HUDEP-2 (cell line): ENCODE measurements at regions not wholly inside any gene's neighbourhood (a gene's known extent, or its start where the extent isn't known, plus 50 kb on each side); places are given as distances from the start of the nearest gene placed in this dataset.
A peak's percentile ranks its signal among the peaks of the same experiment; 100 is the strongest.

Experiments used
- DNase-seq, 76 experiments: peaks; one replicate each; lab custom pipeline; 2025; ENCODE audit not compliant: unreplicated experiment in 76 of 76; lab: John Stamatoyannopoulos, UW

DNA sequence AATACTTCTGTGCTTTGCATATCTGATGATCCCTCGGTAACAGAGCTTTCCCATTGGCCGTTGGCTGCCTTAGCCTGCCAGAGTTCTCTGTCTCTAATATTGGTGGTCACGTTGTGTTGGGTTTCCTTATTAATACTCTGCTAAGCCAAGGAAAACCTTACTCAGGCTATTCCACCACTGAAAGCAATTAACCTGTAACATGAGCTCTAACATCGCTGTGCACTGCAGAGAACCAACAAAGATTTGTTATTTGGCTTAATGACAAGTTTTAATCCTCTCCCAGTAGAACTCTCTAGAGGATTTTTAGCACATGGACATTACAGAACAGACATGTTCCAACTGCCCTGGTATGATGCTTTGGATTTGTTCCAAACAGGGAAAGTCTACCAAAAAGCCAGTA is 825.9 kb upstream of the POU3F3 start:
- DNase-seq = no peak

DNA sequence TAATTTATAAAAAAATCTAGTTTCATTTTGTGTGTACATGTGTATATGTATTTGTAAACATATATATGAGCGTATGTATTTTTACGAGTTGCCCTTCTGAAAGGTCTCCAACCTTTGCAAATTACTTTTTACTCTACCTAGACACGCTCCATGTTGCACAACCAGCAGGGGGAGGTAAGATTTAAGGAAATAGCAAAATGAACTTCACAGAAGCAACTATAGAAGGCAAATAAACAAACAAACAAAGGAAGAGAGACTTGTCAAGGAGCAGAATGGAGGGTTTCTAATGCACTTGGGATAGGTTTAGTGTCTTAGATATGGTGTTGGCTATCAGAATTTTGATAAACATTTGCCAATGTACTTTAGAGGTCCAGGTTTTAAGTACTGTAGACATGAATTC is 820.5 kb upstream of the POU3F3 start:
- DNase-seq = peak in 4 of 76 experiments; percentile 0 to 2 (median 0)

DNA sequence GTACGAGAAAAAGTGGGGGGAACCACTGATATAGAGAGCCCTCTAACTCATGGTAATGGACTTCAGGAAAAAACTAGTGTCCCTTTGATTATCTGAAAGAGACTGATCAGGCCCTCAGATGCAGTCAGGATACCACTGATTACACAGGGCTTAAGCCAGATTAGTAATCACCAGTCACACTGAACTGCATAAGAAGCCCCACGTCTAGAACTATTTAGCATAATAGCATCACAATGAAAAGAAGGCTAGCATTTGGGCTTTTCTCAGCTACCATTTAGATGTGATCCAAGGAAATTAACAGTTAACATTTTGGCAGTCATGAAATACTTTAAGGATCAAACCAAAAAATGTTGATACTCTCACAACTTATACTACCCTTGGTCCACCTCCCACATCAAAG is 813.1 kb upstream of the POU3F3 start:
- no peak for DNase-seq

DNA sequence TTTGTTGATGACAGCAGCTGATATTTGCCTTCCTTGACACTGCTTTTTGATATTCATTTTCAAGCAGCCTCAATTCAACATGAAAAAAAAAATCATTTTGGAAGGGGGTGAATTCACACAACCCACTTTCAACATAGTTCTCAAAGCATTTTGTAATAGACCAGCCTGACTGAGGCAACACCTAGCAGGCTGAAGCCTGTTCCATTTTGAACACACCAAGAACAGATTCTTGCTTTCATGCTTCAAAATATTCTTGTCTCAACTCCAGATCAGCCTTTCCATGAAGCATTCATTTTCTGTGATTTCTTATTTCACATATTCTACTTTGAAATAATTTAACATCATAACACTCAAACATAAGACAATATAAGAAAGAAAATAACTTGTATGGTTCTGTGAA is 812.6 kb upstream of the POU3F3 start:
- DNase-seq = no peak

DNA sequence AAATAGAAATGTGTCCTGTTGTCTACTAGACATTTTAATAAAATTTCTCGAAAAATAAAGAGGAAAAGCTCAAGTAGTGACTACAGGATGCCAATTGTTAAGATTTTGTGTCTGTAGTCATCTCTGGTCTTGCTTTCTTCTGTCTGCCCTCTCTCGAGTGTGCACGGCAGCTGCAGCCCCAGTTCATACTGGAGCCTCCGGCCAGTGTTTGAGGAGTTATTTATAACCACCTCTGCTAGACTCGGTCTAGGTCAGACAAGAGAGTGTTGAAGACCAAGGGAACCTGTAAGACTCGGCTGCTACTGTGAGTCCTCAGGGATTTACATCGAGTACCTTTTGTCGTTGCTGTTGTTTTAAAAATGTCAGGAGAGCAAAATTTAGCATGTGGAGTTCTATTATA is 810.1 kb upstream of the POU3F3 start:
- no peak for DNase-seq

DNA sequence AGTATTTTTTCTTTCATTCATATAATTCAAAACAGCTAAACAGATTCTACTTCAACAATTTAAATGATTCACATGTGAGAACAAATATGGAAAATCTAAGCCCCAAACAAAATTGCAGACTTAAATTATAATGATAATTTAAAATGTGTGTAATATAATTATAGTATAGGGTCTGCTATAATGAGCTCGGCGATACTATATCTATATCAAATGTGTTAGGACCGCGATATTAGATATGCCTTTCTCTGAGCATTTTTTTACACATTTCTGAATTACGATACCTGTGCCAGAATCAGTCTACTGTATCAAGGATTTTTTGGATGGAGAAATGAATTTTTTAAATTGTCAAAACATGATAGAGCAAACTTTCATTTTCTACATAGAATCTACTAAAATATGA is 808.8 kb upstream of the POU3F3 start:
- DNase-seq = no peak

DNA sequence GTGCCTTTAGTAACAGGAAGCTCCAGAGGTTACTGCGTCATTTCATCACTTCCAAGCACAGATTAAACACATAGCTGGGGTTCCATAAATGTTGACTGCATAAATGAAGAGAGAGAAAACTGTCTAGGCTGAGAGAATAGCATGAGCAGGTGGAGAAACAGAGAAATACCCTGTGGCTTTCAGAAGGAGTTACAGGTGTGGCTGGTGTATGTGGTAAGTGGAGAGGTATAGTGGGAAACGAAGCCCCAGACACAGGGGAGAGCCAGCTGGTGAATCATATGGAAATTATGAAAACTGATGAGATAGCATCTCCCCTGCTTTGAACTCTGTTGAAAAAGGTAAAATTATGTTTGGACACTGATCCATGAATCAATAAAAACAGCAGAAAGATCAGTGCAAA is 807.4 kb upstream of the POU3F3 start:
- no peak for DNase-seq

DNA sequence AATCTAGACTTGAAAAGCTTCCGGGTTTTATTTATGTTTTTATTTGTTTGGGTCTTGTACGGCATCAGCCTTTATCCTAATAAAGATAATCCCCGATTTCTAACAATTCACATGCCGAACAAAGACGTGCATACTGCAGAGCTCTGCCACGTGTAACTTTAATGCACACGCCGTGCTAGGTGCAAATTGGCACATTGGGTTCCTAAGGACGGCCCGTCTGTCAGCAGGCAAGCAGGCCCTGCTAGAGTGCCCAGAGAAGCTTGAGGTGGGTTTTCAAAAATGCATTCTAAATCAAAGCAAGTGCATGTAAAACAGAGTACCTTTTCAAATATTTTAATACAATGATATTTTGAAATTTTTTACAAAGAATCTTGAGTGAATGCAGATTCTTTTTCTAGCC is 806.4 kb upstream of the POU3F3 start:
- no peak for DNase-seq

DNA sequence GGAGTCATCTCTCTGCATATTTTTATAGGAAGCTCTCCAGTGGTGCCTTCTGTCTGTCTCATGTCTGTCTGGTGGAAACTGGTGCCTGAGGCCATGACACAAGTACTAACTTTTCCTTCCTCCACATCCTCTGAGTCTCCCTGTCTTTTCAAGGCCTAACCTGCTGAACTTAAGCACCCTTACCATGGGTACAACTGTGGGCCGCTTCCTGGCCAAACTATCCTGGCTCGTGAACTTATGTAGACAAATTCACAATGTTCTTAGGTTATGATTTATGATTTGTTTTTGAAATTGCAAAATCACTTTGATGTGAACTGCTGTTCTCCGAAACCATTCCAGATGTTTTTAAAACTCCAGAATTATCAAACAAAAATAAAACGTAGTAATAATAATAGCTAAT is 804.5 kb upstream of the POU3F3 start:
- DNase-seq = no peak

DNA sequence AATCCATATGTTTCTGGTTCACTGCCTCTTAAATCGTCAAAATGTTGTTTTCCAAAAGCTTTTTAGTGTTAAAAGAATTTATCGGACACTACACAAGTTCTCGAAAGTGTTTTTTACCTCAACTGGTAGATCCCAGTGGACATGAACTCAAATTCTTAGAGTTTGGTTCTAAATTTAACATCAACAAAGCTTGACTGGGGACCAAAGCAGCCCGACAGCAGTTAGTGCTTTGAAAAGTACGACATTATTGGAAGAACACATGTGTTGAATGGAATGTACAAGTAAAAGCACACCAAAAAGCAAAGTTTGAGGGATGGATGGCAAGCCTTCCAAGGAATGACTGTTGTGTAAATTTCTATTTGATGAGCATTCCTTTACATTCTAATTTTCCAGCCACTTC is 803.9 kb upstream of the POU3F3 start:
- DNase-seq = no peak

DNA sequence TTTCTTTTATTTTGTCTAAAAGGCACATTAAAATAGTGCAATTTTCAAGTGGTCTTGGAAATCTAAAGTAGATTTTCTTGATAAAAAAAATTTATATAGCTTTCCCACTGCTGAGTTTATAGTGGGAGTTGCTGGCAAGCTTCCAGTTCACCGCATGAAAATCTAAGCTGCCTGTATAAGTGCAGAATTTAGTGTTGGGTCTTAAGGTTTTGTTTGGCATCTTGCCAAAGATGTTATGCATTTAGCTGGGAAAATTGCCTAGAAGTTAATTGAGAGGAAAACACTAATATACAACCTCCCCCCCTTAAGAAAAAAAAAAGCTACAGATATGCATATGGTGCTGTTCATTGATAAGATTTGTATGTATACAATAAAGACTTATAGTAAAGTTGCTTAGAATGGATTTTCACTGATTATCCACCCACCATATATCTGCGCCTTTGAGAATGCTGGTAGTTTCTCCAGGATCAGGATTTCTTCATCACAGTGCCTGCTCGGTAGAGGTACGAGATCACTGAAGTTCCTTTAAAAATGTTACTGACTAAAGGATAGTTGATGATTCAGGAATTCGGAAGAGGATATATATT is 803.2 kb upstream of the POU3F3 start:
- no peak for DNase-seq

DNA sequence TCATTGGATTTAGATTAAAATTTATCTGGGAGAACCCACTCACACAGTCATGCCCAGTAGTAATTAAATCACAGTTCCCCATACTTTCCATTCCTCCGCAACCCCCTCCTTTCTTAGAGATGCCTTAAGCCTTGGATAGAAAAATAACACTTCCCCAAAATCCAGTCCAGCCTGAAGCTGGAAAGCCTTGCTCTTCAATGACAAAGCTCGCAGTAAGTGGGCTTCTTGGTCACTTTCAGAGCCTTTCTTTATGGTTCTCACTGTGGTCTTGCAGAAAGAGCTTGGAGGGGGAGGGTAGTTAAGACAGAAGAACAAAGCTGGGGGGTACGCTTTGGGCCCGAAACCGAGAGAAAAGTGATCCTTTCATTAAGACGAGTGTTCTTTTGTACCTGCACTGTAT is 802.1 kb upstream of the POU3F3 start:
- no peak for DNase-seq

DNA sequence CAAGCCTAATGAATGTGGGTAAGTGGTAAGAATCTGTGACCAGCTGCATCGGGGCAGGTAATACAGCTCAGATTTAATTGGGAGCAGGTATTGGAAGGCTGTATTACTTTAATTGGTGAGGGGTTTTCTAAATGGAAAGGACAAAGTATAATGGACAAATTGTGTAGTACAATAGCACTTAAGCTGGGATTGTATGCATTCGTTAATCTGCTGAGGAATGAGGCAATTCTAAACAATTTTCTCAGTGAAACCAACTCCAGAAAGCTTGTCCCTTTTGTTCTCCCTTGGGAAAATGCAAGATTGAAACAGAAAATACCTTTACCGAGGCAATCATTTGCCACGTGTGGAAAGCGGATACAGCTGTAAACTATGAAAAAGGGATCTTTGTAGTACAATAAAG is 801.6 kb upstream of the POU3F3 start:
- DNase-seq = no peak

DNA sequence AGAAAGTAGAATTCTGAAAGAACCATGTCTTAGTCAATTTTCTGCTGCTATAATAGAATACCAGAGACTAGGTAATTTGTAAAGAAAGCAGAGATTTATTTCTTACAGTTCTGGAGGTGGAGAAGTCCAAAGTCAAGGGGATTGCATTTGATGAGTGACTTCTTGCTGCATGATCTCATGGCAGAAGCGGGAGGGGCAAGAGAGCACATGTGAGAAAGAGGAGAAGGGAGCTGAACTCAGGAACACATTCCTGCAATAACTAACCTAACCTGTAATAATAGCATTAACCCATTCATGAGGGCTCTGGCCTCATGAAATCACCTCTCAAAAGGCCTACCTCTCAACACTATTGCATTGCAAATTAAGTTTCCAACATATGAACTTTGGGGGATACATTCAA is 797.5 kb upstream of the POU3F3 start:
- DNase-seq = no peak

DNA sequence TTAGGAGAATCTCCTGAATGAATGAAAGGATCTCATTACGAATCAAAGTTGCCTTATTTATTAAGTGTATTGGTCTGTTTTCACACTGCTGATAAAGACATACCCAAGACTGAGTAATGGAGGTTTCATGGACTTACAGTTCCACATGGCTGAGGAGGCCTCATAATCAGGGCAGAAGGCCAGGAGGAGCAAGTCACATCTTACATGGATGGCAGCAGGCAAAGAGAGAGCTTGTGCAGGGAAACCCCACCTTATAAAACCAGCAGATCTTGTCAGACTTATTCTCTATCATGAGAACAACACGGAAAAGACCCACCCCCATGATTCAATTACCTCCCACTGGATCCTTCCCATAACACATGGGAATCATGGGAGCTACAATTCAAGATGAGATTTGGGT is 785.2 kb upstream of the POU3F3 start:
- DNase-seq = no peak

DNA sequence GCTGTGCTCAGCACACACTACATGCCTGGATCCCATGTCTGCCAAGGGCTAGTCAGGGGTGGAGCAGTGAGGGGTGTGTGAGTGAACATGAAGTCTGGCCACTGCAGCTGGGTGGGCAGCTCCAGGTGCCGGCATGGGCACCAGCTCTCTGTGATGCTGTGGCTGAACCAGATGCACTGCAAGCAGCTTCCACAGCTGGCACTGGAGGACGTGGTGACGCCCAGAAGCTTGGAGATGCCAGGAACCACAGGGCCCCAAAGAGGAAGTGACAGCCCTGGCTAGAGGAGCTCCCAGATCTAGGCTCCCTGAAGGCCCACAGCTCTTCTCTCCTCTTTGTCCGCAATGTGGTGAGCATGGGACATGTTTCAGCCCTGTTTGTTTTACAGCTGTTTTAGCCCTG is 776.3 kb upstream of the POU3F3 start:
- no peak for DNase-seq

DNA sequence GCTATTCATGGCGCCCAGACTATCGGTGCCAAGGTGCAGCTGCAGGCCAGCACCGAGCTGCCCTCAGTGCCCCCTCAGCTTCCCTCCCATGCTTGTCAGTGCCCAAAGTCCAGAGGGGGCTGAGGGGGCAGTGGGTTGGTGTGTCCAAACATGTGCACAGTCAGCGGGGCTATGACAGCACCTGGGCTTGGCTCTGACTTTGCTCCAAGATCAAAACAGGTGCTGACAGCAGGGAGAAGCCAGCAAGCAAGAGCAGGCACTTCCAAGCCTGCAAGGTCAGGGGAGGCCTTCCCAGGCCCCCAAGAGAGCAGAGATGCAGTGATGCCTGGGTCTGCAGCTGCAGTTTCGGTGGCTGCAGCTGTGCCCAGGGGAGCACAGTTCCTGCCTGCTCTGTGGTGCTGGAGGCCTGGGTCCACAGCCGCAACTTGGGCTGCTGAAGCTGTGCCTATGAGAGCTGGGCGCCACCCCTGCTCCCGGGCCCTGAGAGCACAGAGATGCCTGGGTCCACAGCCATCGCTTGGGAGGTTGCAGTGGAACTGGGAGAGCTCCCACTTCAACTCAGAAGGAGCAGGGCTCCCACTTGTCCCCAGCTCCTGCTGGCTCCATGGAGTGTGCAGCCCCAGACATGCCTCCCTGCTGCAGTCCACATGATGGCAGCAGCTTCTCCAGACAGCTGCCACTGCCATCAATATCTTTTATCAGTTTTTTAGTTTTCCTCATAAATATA is 775.3 kb upstream of the POU3F3 start:
- DNase-seq = no peak

DNA sequence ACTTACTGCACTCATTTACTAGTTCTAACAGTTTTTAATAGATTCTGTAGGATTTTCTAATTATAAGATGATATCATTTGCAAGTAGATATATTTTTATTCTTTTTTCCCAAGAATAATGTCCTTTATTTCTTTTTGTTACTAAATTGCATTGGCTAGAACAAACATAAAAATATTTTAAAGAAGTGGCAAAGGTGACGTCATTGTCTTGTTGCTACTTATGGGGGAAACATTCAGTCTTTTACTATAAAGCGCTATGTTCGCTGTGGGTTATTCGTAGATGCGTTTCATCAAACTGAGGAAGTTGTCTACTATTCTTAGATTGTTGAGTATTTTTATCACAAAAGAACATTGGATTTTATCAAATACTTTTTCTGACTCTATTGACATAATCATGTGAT is 765.2 kb upstream of the POU3F3 start:
- no peak for DNase-seq

DNA sequence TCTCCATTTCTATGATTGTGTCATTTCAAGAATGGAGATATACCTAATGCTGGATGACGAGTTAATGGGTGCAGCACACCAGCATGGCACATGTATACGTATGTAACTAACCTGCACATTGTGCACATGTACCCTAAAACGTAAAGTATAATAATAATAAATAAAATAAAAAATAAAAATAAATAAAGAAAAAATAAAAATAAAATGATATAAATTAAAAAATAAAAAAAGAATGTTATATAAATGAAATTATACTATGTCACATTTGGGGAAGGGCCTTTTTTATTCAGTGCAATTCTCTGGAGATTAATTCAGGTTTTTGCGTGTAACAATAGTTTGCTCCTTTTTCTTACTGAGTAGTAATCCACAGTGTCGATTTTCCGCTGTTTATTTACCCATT is 763.5 kb upstream of the POU3F3 start:
- DNase-seq = no peak

DNA sequence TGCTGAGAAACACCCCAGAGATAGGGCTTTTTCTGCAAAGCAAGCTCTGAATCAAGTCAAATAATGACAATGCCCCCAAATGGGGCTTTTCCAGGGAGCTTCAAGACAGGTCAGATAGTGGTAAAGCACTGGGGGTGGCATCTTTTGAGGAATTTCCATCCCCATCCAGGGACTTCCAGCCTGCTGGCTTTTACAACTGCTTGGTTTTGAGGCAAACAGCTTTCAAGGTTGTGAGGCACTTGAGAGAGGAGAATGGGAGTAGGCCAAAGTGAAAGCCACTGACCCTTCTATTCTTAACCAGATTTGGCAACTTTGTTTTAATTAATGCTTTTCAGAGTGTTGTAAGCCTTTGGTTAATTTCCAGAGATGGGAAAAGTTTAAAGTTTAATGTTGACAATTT is 762.0 kb upstream of the POU3F3 start:
- DNase-seq = no peak

DNA sequence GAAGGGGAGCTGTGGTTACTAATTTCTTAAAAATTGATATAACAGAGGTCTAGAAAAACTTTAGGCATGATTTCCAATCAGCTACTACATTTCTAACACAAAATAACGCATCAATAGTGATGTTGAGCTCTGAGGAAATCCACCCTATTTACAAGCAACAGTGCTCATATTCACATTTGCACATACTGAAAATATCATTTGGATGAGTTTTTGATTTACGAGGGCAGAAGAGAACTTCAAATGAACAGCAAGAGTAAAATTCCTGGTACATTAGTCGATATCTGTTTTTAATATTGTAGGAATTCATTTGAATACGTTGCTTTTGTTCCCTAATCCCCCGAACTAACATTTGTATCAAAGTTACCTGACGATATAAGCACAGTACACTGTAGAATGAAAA is 761.0 kb upstream of the POU3F3 start:
- DNase-seq = no peak

DNA sequence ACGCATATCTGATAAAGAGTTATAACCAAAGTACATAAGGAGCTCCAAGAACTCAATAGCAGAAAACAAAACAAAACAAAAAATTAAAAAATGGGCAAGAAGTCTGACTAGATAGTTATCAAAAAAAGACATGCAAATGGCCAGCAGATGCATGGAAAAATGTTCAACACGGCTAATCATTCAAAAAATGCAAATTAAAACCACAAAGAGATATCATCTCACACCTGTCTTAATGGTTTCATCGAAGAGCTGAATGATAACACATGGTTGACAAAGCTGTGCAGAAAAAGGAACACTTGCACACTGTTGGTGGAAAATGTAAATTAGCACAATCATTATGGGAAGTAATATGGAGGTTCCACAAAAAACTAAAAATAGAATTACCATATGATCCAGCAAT is 751.3 kb upstream of the POU3F3 start:
- no peak for DNase-seq

DNA sequence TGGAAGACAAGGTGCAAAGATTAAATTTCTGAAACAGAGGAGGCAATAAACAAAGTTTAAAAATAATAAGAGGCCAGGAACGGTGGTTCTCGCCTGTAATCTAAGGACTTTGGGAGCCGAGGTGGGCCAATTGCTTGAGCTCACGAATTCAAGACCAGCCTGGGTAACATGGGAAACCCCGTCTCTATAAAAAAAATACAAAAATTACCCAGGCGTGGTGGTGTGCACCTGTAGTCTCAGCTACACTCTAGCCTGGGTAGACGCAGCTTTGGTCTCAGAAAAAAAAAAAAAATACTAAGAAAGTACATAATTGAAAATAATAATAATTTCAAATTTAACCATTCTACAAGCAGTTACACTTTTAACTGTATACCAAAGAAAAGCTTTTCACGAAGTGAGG is 744.6 kb upstream of the POU3F3 start:
- DNase-seq = no peak
